ENCODE measurements at regions not wholly inside any gene's neighbourhood (a gene's known extent, or its start where the extent isn't known, plus 50 kb on each side); places are given as distances from the start of the nearest gene placed in this dataset.

- TF ChIP-seq CTCF (IDR thresholded peaks at IDR 0.05; ENCODE audit: poor library complexity) (no peak), EZH2 (IDR thresholded peaks at IDR 0.05; ENCODE audit: borderline replicate concordance) (no peak)
Observed at GRCh38 chr1:93774707-93775106, 93.1 kb upstream of the BCAR3 start.

Data from hepatocyte (in vitro differentiated cells).